OCI-LY7 (cell line): ENCODE measurements at regions not wholly inside any gene's neighbourhood (a gene's known extent, or its start where the extent isn't known, plus 50 kb on each side); places are given as distances from the start of the nearest gene placed in this dataset.

Experiments used
- BruUV-seq: library from RNA; stranded (reverse); fragments of 400-500 nt; replicated peaks from 2 replicates; lab custom pipeline; 2021; lab: Mats Ljungman, UMichigan
- CTCF ChIA-PET: fragments of 300-600 bp; sonication (Branson Sonifier 250); formaldehyde crosslinking; loops from one replicate; lab custom pipeline; 2022; ENCODE audit warnings: antibody characterized with exemption; ENCODE audit not compliant: unreplicated experiment; lab: Charles Lee
- POLR2A ChIA-PET: fragments of 300-600 bp; sonication (Branson Sonifier 250); formaldehyde crosslinking; loops from one replicate; lab custom pipeline; 2022; ENCODE audit warnings: antibody characterized with exemption; lab: Charles Lee
- DNase-seq: peaks from one replicate; pipeline ENCODE4 v3.0.0-alpha.2; 2015; ENCODE audit warnings: low spot score
- H2AFZ ChIP-seq: fragments of 200-600 bp; sonication (generic), shearing (Covaris generic); 2 replicates; pipeline ENCODE4 v1.6.1; 2014; ENCODE audit warnings: mild to moderate bottlenecking, antibody characterized with exemption, low read length, moderate library complexity
- H3K27ac ChIP-seq: fragments of 200-600 bp; sonication (generic); 2 replicates; pipeline ENCODE4 v1.5.1; 2014; ENCODE audit warnings: mixed run types, low read depth, mild to moderate bottlenecking, moderate library complexity, low read length, inconsistent platforms; ENCODE audit not compliant: poor library complexity, severe bottlenecking
- H3K36me3 ChIP-seq: fragments of 200-600 bp; sonication (generic); 2 replicates; pipeline ENCODE4 v1.6.1; 2014; ENCODE audit warnings: mild to moderate bottlenecking, antibody characterized with exemption, low read length, moderate library complexity, mixed read lengths; ENCODE audit not compliant: insufficient read depth
- H3K4me1 ChIP-seq: fragments of 200-600 bp; sonication (generic); 2 replicates; pipeline ENCODE4 v1.5.1; 2014; ENCODE audit warnings: mild to moderate bottlenecking, low read length; ENCODE audit not compliant: insufficient read depth, poor library complexity, severe bottlenecking
- H3K4me2 ChIP-seq: fragments of 200-600 bp; sonication (generic); 2 replicates; pipeline ENCODE4 v1.6.1; 2014; ENCODE audit warnings: mild to moderate bottlenecking, low read length
- H3K4me3 ChIP-seq: fragments of 200-600 bp; sonication (generic); 2 replicates; pipeline ENCODE4 v1.5.1; 2014; ENCODE audit warnings: mild to moderate bottlenecking, low read depth, low read length; ENCODE audit not compliant: poor library complexity, severe bottlenecking
- H3K79me2 ChIP-seq: fragments of 200-600 bp; sonication (generic); 2 replicates; pipeline ENCODE4 v1.6.1; 2016; ENCODE audit warnings: low read depth, mild to moderate bottlenecking, low read length, moderate library complexity, mixed read lengths; ENCODE audit not compliant: insufficient read depth
- H3K9me2 ChIP-seq: fragments of 200-600 bp; sonication (generic); 2 replicates; pipeline ENCODE4 v1.6.1; 2016; ENCODE audit warnings: mild to moderate bottlenecking, low read length, mixed read lengths; ENCODE audit not compliant: insufficient read depth
- H3K9me3 ChIP-seq: fragments of 200-600 bp; sonication (generic); 2 replicates; pipeline ENCODE4 v1.6.1; 2014; ENCODE audit warnings: mild to moderate bottlenecking, mixed run types, low read length, mixed read lengths
- H4K20me1 ChIP-seq: fragments of 200-600 bp; sonication (generic); 2 replicates; pipeline ENCODE4 v1.6.1; 2014; ENCODE audit warnings: mild to moderate bottlenecking, antibody characterized with exemption, low read length, moderate library complexity, mixed read lengths; ENCODE audit not compliant: insufficient read depth
- EZH2phosphoT487 ChIP-seq: fragments of 200-600 bp; sonication (generic); IDR thresholded peaks from 2 replicates; pipeline ENCODE4 v1.6.1; 2018; ENCODE audit warnings: low read depth, borderline replicate concordance, mild to moderate bottlenecking, mixed run types, antibody characterized with exemption, low read length, moderate library complexity, mixed read lengths
- intact Hi-C: fragments of 100-400 bp; cut with micrococcal nuclease; formaldehyde crosslinking; loops from one replicate; pipeline ENCODE4 v1.10.0; 2022; ENCODE audit not compliant: unreplicated experiment
- TF ChIP-seq, protein P1 (sequence below): fragments of 200-600 bp; sonication (generic); conservative IDR thresholded peaks from 2 replicates; pipeline ENCODE4 v1.5.1; 2014; ENCODE audit warnings: mild to moderate bottlenecking, antibody characterized with exemption, low read length, moderate library complexity, mixed read lengths

DNA sequence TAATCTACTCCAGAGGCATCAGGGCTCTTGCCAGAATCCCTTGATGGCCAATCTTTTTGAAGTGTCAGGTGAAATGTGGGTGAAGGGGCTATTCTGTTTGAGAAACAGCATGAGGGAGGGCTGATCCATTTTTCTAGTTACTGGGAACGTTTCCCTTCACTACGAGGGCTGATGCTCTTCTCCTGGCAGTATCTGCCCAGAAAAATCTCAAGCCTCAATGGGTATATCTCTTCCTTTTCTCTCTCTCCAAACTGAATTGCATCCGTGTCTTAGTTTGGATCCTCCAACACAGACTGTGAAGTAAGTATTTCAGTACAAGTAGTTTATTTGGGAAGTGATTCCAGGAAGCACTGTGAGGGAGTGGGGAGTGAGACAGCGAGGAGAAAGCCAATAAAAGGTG lies 113.0 kb upstream of the NAV2 start:
- ChIA-PET POLR2A (no interaction called here), CTCF (no interaction called here)
- Histone ChIP-seq H4K20me1 (no peaks in the 10 kb centered on the region), H3K36me3 (no peaks in the 10 kb centered on the region), H3K4me3 (no peak overlapping the region), H3K9me3 (no peaks in the 10 kb centered on the region), H3K4me2 (no peak overlapping the region), H3K27ac (no peak overlapping the region), H3K79me2 (no peaks in the 10 kb centered on the region), H2AFZ (no peak overlapping the region), H3K9me2 (no peaks in the 10 kb centered on the region), H3K4me1 (no peaks in the 10 kb centered on the region)
- no peak for DNase-seq
- TF ChIP-seq, protein P1, sequence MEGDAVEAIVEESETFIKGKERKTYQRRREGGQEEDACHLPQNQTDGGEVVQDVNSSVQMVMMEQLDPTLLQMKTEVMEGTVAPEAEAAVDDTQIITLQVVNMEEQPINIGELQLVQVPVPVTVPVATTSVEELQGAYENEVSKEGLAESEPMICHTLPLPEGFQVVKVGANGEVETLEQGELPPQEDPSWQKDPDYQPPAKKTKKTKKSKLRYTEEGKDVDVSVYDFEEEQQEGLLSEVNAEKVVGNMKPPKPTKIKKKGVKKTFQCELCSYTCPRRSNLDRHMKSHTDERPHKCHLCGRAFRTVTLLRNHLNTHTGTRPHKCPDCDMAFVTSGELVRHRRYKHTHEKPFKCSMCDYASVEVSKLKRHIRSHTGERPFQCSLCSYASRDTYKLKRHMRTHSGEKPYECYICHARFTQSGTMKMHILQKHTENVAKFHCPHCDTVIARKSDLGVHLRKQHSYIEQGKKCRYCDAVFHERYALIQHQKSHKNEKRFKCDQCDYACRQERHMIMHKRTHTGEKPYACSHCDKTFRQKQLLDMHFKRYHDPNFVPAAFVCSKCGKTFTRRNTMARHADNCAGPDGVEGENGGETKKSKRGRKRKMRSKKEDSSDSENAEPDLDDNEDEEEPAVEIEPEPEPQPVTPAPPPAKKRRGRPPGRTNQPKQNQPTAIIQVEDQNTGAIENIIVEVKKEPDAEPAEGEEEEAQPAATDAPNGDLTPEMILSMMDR, result no peak
- no peak for TF ChIP-seq EZH2phosphoT487
- no TSS peak for BruUV-seq
- intact Hi-C loops, result no loop called here

DNA sequence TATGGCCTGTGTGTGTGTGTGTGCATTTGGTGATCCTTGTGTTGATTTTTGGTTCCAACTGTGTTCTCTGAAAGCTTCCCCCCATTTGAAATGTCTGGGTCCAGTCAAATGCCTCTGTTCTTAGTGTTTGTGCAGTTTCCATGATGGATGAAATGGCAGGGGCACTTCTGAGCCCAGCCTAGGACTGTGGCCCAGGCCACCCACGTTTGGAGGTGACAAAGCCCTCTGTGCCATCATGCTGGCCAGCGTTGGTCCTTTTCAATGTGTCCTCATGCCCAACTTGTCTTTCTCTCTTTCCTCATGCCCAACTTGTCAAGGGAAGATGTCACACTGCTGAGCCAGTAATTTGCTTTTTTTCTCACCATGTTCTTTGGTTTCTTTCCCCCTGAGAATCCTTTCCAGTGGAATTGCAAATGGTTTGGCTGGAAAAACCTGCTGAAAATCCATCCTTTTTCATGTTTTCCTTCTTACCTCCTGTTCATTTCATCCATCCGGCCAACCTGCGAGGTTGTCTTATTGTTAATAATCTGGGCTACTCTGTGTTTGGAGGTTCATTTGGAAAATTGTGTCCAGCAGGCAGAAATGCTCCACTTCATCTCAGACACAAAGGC lies 113.7 kb upstream of the NAV2 start:
- H2AFZ ChIP-seq, result no peak overlapping the region
- H3K9me2 ChIP-seq, result no peaks in the 10 kb centered on the region
- H3K36me3 ChIP-seq, result no peaks in the 10 kb centered on the region
- DNase-seq, result no peak
- CTCF ChIA-PET, result no interaction called here
- H3K4me1 ChIP-seq, result no peaks in the 10 kb centered on the region
- H4K20me1 ChIP-seq, result no peaks in the 10 kb centered on the region
- H3K4me3 ChIP-seq, result no peak overlapping the region
- H3K79me2 ChIP-seq, result no peaks in the 10 kb centered on the region
- no peak overlapping the region for H3K4me2 ChIP-seq
- intact Hi-C loops, result no loop called here
- BruUV-seq, result no TSS peak
- TF ChIP-seq, protein P1, result no peak
- no peak for TF ChIP-seq EZH2phosphoT487
- POLR2A ChIA-PET, result no interaction called here
- no peak overlapping the region for H3K27ac ChIP-seq
- H3K9me3 ChIP-seq, result no peaks in the 10 kb centered on the region

DNA sequence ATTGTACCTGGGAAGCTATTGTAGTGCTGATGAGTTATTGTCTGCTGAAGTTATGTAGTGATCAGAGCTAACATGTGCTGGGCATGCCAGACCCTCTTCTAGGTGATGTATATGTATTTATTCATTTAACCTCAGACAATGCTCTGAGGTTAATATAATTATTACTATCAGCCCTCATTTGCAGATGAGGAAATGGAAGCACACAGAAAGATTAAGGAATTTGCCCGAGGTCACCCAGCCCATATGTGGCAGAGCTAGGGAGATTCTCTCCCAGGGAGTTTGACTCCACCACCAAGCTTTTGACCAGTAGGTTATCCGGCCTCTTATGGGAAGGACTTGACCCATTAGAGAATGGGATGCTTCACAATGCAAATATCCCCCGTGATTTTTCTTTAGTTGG lies 114.2 kb upstream of the NAV2 start:
- H3K79me2 ChIP-seq, result no peaks in the 10 kb centered on the region
- TF ChIP-seq EZH2phosphoT487, result no peak
- TF ChIP-seq, protein P1, result no peak
- CTCF ChIA-PET, result no interaction called here
- POLR2A ChIA-PET, result interaction anchor here (0.7 kb wide), 1 partner anchor 9 kb away, joined by 3 read pairs; no protein-coding TSS in a partner anchor
- H3K27ac ChIP-seq, result no peak overlapping the region
- intact Hi-C loops, result no loop called here
- H3K9me3 ChIP-seq, result no peaks in the 10 kb centered on the region
- no peak for DNase-seq
- H3K4me3 ChIP-seq, result no peak overlapping the region
- H3K4me2 ChIP-seq, result no peak overlapping the region
- H3K4me1 ChIP-seq, result no peaks in the 10 kb centered on the region
- H3K9me2 ChIP-seq, result no peaks in the 10 kb centered on the region
- no peak overlapping the region for H2AFZ ChIP-seq
- H4K20me1 ChIP-seq, result no peaks in the 10 kb centered on the region
- H3K36me3 ChIP-seq, result no peaks in the 10 kb centered on the region
- no TSS peak for BruUV-seq
